H54 (cell line): ENCODE measurements at regions not wholly inside any gene's neighbourhood (a gene's known extent, or its start where the extent isn't known, plus 50 kb on each side); places are given as distances from the start of the nearest gene placed in this dataset.
"Not testable (repeated sequence)": the region's sequence is repeated elsewhere in the genome, so short reads cannot be mapped to it uniquely, and the experiment has no call there.

ENCODE experiments used
- DNase-seq: peaks from one replicate; pipeline ENCODE4 v3.0.0; 2011; ENCODE audit warnings: low spot score, mixed read lengths; ENCODE audit not compliant: insufficient read length
- FAIRE-seq: peaks from 3 replicates; lab custom pipeline; 2011; peaks lifted over from hg19 to GRCh38; lab: Jason Lieb, UNC
- POLR2A ChIP-seq: IDR thresholded peaks from 2 replicates; pipeline ENCODE4 v1.6.1; 2011; ENCODE audit warnings: low read depth, mild to moderate bottlenecking, low read length

DNA sequence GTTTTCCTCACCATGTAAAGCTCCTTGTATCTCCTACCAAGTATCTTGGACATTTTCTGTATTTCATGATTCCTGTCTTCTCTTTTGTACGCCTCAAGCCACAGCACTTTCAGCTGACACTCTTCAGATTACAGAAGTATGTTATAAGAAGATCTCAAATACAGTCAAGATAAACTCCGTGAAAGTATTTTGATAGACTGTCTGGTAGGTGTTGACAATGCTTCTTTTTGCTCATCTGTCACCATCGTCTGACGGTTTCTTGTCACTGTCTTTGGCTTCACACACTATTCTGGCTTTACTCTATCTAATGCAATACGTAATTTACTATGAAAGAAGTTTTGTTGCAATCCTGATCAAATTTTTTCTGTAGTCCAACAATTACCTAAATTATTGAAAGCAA, 294.5 kb upstream of the CDH12 start:
- FAIRE-seq = no peak
- no peak for DNase-seq
- no peak for TF ChIP-seq POLR2A

DNA sequence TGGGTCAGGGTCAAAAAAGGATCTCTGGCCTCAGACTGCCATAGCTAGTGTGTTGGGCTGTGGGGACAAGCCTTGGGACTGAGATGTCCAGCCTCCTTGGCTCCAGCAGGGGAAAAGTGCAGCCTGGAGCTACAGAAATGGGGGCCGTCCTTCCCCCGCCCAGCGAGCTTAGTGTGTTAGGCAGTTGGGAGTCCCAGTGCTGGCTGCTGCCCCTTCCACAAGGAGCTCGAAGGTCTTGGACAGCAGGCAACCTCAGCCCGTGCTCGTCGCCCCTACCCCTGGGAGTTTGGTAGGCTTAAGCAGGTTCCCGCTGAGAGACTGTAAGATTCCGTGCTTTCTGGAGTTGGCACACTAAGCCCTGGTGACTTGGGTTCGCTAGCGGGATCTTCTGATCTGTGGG, 293.0 kb upstream of the CDH12 start:
- DNase-seq (no peak), FAIRE-seq (no peak)
- TF ChIP-seq POLR2A = no peak

- TF ChIP-seq POLR2A = no peak
- DNase-seq (no peak), FAIRE-seq (peak; percentile 95)
Observed at GRCh38 chr5:23139338-23140171, 286.4 kb upstream of the CDH12 start.

DNA sequence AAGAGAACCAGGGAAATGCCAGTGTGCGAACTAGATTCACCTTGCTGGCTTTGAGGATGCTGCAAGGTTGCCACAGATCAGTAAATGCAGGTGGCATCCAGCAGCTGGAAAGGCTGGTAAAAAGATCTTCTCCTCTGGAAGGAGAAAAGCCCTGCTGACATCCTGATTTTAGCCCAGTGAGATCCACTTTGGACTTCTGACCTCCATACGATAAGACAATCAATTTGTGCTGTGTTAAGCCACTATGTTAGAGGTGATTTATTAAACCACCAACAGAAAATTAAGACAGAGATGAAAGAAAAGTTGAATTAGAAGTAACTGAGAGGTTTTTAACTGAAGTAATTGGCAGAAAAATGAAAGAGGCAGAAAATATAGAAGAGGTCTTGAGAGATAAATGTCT, 283.8 kb upstream of the CDH12 start:
- no peak for TF ChIP-seq POLR2A
- DNase-seq = no peak
- no peak for FAIRE-seq

DNA sequence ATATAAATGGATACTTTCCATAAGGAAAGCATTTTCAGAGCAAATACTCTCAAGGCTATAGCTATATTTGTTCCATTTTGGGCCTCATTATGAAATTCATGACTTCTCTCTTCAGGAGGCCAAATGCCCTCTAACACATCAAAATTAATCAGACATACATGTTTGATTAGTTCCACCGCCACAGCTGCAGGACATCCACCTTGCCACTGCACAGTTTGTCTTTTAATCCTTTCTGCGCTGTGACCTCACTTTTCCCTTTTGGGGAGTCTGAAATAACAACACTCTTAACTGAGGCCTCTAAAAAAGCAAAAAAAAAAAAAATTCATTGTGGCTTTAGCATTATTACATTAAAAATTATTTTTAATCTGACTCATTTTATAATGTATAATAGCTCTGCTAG, 279.1 kb upstream of the CDH12 start:
- no peak for DNase-seq
- TF ChIP-seq POLR2A = no peak
- no peak for FAIRE-seq

DNA sequence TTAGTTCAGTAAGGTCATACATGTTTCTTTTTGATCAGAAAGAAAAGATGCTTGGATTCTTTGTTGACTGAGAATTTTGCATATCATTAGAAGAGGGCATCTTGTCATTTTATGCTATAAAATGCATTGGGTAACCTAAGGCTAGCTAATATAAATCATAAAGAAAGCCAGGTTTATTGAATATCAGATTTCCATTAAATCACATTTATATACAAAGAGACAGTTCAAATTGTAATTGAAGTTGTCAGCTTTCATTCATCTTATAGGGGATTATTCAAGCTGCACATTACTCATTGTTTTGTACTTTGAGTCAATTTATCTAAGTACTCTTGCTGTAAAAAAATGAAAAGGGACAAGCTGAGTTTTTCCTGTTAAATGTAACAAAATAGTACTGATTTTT, 259.1 kb upstream of the CDH12 start:
- TF ChIP-seq POLR2A = no peak
- FAIRE-seq (no peak), DNase-seq (no peak)

- no peak for TF ChIP-seq POLR2A
- FAIRE-seq (no peak), DNase-seq (no peak)
Observed at GRCh38 chr5:23105021-23105420, 251.9 kb upstream of the CDH12 start.

DNA sequence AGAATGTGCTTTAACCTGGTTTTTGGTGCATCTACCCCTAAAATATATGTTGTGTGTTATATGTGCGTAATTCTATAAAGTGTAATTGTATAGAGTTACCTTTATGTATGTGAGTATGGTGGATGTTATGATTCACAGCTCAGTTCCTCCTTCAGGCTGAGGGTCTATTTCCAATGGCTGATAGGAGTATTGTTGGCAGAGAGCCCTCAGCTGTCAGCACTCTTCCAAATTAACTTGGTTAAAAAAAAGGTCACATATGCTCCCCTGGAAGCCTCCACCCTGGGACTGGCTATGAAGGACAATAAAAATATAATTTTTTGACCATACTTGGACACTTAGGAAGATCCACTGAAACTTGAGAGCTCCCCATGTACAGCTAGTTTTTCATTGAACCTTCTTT, 250.4 kb upstream of the CDH12 start:
- DNase-seq = no peak
- FAIRE-seq = no peak
- no peak for TF ChIP-seq POLR2A

GRCh38 chr5:23095418-23095817, 242.3 kb upstream of the CDH12 start:
- DNase-seq, FAIRE-seq: not testable (repeated sequence)

GRCh38 chr5:23089286-23089685, 236.1 kb upstream of the CDH12 start:
- DNase-seq (no peak), FAIRE-seq (no peak)
- no peak for TF ChIP-seq POLR2A

GRCh38 chr5:23084815-23085214, 231.7 kb upstream of the CDH12 start:
- FAIRE-seq (peak; percentile 15), DNase-seq (no peak)
- no peak for TF ChIP-seq POLR2A

- no peak for TF ChIP-seq POLR2A
- no peak for DNase-seq
- no peak for FAIRE-seq
Observed at GRCh38 chr5:23072179-23072578, 219.0 kb upstream of the CDH12 start.

DNA sequence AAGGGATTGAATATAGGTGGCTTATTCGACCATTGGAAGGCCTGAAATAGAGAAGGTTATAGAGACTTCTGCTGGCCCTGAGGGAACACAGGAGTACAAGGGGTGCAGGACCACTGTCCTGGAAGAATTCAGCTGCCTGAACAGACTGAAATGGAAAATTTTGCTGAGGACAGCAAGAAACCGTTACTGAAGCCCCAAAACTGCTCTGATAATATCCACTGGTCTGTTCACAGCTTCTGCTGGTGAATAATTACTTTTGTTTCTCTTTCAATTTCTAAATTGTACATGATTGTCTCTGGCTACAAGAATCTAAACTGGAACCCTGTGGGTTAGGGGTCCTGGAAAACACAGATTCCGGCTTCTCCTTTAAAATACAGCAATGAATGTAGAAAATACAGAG, 218.5 kb upstream of the CDH12 start:
- TF ChIP-seq POLR2A = no peak
- FAIRE-seq (no peak), DNase-seq (no peak)

DNA sequence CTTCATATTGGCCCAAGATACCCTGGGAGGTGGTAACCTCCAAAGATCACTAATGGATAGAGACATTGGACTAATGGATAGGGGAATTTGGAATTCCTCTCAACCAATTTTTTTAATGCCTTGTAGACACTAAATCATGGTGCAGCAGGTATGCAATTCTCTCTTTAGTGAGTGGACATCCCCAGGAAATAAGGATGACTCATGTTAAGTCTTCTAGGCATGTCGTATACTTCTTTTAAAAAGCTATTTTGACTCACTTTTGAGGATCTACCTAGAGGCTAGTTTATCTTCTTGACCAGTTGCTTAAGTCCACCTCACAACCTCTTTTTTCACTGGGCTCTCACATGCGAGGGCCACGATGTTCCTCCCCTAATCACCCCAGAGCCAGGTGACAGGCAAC, 211.6 kb upstream of the CDH12 start:
- no peak for TF ChIP-seq POLR2A
- FAIRE-seq = no peak
- no peak for DNase-seq

GRCh38 chr5:23053846-23054245, 200.7 kb upstream of the CDH12 start:
- FAIRE-seq (no peak), DNase-seq (no peak)
- no peak for TF ChIP-seq POLR2A
